ENCODE measurements at regions not wholly inside any gene's neighbourhood (a gene's known extent, or its start where the extent isn't known, plus 50 kb on each side); places are given as distances from the start of the nearest gene placed in this dataset.
"Not testable (repeated sequence)": the region's sequence is repeated elsewhere in the genome, so short reads cannot be mapped to it uniquely, and the experiment has no call there.

GRCh38 chr7:76712926-76713325, 85.8 kb upstream of the POMZP3 start:
- TF ChIP-seq POLR2A (IDR thresholded peaks at IDR 0.05), result not testable (repeated sequence)
- TF ChIP-seq, protein P1, sequence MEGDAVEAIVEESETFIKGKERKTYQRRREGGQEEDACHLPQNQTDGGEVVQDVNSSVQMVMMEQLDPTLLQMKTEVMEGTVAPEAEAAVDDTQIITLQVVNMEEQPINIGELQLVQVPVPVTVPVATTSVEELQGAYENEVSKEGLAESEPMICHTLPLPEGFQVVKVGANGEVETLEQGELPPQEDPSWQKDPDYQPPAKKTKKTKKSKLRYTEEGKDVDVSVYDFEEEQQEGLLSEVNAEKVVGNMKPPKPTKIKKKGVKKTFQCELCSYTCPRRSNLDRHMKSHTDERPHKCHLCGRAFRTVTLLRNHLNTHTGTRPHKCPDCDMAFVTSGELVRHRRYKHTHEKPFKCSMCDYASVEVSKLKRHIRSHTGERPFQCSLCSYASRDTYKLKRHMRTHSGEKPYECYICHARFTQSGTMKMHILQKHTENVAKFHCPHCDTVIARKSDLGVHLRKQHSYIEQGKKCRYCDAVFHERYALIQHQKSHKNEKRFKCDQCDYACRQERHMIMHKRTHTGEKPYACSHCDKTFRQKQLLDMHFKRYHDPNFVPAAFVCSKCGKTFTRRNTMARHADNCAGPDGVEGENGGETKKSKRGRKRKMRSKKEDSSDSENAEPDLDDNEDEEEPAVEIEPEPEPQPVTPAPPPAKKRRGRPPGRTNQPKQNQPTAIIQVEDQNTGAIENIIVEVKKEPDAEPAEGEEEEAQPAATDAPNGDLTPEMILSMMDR (IDR thresholded peaks at IDR 0.05), result not testable (repeated sequence)

Measured in right lobe of liver (tissue), 4 donors.